Vagina (tissue), 2 donors: ENCODE measurements at regions not wholly inside any gene's neighbourhood (a gene's known extent, or its start where the extent isn't known, plus 50 kb on each side); places are given as distances from the start of the nearest gene placed in this dataset.

ENCODE experiments used
- CTCF ChIP-seq, 3 experiments: fragments of 450-650 bp in 2 of 3; fragments of 200-600 bp in 1 of 3; sonication (generic) in 1 of 3; IDR thresholded peaks; one replicate each; pipeline ENCODE4 v1.5.1; 2017 to 2019; ENCODE audit warnings: antibody characterized with exemption in 3 of 3, mild to moderate bottlenecking in 2 of 3, moderate library complexity in 2 of 3
- POLR2A ChIP-seq, 2 donors: fragments of 450-650 bp; IDR thresholded peaks; one replicate each; pipeline ENCODE4 v1.6.1; 2017; ENCODE audit warnings: antibody characterized with exemption in 2 of 2, mild to moderate bottlenecking in 2 of 2, moderate library complexity in 2 of 2
- POLR2AphosphoS5 ChIP-seq, 2 donors: sonication (generic); formaldehyde crosslinking; IDR thresholded peaks; one replicate each; pipeline ENCODE4 v1.9.0; 2017; ENCODE audit warnings: antibody characterized with exemption in 2 of 2, mild to moderate bottlenecking in 2 of 2, low read depth in 1 of 2; ENCODE audit not compliant: insufficient read depth in 1 of 2

DNA sequence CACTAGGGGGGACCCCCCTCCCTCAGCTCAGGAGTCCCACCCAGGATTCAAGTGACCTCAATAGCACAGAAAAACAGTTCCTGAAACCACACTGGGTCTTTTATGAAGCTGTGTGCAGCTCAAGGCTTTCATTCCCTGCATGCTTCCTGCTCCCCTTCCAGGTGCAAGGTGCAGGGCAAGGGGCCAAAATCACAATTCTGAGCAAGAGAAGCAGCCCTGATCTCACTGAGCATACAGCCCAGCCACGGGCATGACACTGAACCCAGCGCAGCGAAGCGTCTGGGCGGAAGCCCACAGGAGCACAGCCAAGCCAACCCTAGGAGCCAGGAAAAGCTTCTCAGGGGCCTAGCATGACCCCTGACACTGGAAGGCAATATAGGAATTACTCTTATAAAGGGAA lies 62.9 kb downstream of the IRX2 start:
- no peak for TF ChIP-seq POLR2A (IDR thresholded peaks at IDR 0.05)
- no peak for TF ChIP-seq CTCF (IDR thresholded peaks at IDR 0.05)
- no peak for TF ChIP-seq POLR2AphosphoS5 (IDR thresholded peaks at IDR 0.05; ENCODE audit: insufficient read depth in 1 of 2, low read depth in 1 of 2)
